Brain microvascular endothelial cell (primary cell): ENCODE measurements at regions not wholly inside any gene's neighbourhood (a gene's known extent, or its start where the extent isn't known, plus 50 kb on each side); places are given as distances from the start of the nearest gene placed in this dataset.

Experiments used
- DNase-seq: peaks from one replicate; pipeline ENCODE4 v3.0.0-alpha.2; 2020
- H3K27ac ChIP-seq: fragments of 250-450 bp; sonication (Bioruptor Pico); 2 replicates; pipeline ENCODE4 v1.5.1; 2020; ENCODE audit warnings: mild to moderate bottlenecking, moderate library complexity
- H3K27me3 ChIP-seq: fragments of 250-450 bp; sonication (Bioruptor Pico); replicated peaks from 2 replicates; pipeline ENCODE4 v1.5.1; 2020; ENCODE audit warnings: mild to moderate bottlenecking
- H3K36me3 ChIP-seq: fragments of 250-450 bp; sonication (Bioruptor Pico); replicated peaks from 2 replicates; pipeline ENCODE4 v1.5.1; 2020; ENCODE audit warnings: mild to moderate bottlenecking
- H3K4me3 ChIP-seq: 2 replicates; pipeline ENCODE4 v1.5.1; 2011; ENCODE audit warnings: low read depth, mild to moderate bottlenecking, control low read depth, low read length, moderate library complexity
- CTCF ChIP-seq: IDR thresholded peaks from 2 replicates; pipeline ENCODE4 v1.5.1; 2011; ENCODE audit warnings: low read depth, mild to moderate bottlenecking, moderate library complexity, low read length, control low read depth, inconsistent platforms; ENCODE audit errors: missing control alignments
- in situ Hi-C: cut with HindIII; loops from 2 replicates; pipeline ENCODE4 v1.10.0; 2017; ENCODE audit warnings: low sequenced_read_pairs, low pct_ligation_motif_present

DNA sequence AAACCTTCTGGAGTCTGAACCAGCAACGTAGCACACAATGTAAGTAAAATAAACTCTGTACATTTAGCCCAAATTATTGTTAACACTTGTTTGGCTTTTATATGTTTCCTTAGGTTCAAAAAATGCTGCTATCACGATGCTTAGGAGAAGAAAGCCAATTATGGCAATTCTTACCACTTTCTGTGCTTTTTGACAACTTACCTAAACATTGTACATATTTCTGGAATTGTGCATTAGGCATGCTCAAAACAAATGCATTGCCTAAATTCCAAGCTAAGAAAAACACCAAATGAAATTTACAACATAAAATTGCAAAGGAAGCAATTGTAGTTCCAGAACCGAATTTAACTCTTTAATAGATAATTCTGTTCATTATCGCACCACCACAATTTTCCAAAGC lies 585.6 kb upstream of the DSEL start:
- Histone ChIP-seq H3K36me3 (no peaks in the 10 kb centered on the region), H3K27ac (no peak overlapping the region), H3K4me3 (no peak overlapping the region), H3K27me3 (no peaks in the 10 kb centered on the region)
- DNase-seq: no peak
- TF ChIP-seq CTCF: no peak
- in situ Hi-C loops: no loop called here

- Histone ChIP-seq H3K27ac (no peak overlapping the region), H3K27me3 (no peaks in the 10 kb centered on the region), H3K36me3 (no peaks in the 10 kb centered on the region), H3K4me3 (no peak overlapping the region)
- TF ChIP-seq CTCF: no peak
- no peak for DNase-seq
- in situ Hi-C loops: no loop called here
These were observed 582.1 kb upstream of the DSEL start for GRCh38 chr18:68098655-68099054.

GRCh38 chr18:68086481-68086880 lies 570.0 kb upstream of the DSEL start:
- no peak for TF ChIP-seq CTCF
- DNase-seq: no peak
- in situ Hi-C loops: no loop called here

DNA sequence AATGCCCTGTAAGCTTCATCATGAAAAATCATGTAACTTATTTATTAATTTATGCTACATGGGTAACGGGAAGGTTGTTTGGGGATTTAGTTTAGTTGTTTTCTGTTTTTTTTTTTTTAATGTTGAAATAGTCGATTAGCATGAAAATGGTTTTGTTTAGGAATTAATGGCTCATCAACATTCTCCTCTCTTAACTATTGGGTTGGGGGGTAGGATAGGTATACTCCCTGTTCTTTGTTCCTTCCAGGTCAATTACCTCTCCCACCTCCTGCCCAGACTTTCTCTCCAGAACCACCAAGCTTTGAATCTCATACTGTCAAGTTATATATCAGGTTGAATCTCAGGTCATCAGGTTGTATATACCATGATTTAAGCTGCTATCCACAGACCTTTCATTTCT lies 568.7 kb upstream of the DSEL start:
- H3K27ac ChIP-seq: no peak overlapping the region
- no peak overlapping the region for H3K4me3 ChIP-seq
- H3K36me3 ChIP-seq: no peaks in the 10 kb centered on the region
- no peaks in the 10 kb centered on the region for H3K27me3 ChIP-seq
- DNase-seq: no peak
- in situ Hi-C loops: no loop called here
- no peak for TF ChIP-seq CTCF

More at GRCh38 chr18:68086481-68086880, 570.0 kb upstream of the DSEL start:
- no peak overlapping the region for H3K27ac ChIP-seq
- no peak overlapping the region for H3K4me3 ChIP-seq
- H3K27me3 ChIP-seq: no peaks in the 10 kb centered on the region
- H3K36me3 ChIP-seq: no peaks in the 10 kb centered on the region

GRCh38 chr18:68083776-68084175 lies 567.3 kb upstream of the DSEL start:
- in situ Hi-C loops: no loop called here
- DNase-seq: no peak
- TF ChIP-seq CTCF: no peak
- Histone ChIP-seq H3K4me3 (no peak overlapping the region), H3K27me3 (no peaks in the 10 kb centered on the region), H3K36me3 (no peaks in the 10 kb centered on the region), H3K27ac (peak overlapping the region; percentile 53)

DNA sequence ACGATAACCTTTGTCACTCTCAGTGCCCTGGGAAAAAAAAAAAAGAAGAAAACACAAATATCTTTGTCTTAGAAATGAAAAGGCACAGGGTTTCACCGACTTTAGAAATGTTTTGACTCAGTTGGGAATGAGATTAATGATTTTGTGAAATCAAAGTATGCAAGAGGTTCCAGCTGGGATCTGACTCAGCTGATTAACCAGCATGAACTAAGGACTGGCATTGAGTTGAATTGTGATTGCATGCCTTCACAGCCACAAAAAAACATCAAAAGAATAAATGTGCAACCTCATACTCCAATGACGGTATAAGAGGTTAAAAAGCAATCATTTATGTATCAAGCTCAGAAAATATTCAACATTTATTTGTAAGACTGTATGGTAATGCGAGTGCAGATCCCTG lies 566.6 kb upstream of the DSEL start:
- in situ Hi-C loops: no loop called here
- no peaks in the 10 kb centered on the region for H3K27me3 ChIP-seq
- no peak for TF ChIP-seq CTCF
- peak overlapping the region; percentile 53 for H3K27ac ChIP-seq
- peak; percentile 81 for DNase-seq
- no peak overlapping the region for H3K4me3 ChIP-seq
- H3K36me3 ChIP-seq: no peaks in the 10 kb centered on the region
